HG03469 (cell line): ENCODE measurements at regions not wholly inside any gene's neighbourhood (a gene's known extent, or its start where the extent isn't known, plus 50 kb on each side); places are given as distances from the start of the nearest gene placed in this dataset.

Experiments used
- ATAC-seq: cut with Tn5 transposase; IDR thresholded peaks from one replicate; pipeline ENCODE4 v1.9.1; 2021; ENCODE audit warnings: mild to moderate bottlenecking, moderate library complexity, moderate number of reproducible peaks; ENCODE audit not compliant: unreplicated experiment

- ATAC-seq = peak; percentile 95
Measured at GRCh38 chr4:81648576-81649275, 177.0 kb upstream of the RASGEF1B start.

GRCh38 chr4:81647388-81647787, 175.7 kb upstream of the RASGEF1B start:
- no peak for ATAC-seq

GRCh38 chr4:81642543-81642942, 170.8 kb upstream of the RASGEF1B start:
- no peak for ATAC-seq

GRCh38 chr4:81639248-81639647, 167.5 kb upstream of the RASGEF1B start:
- ATAC-seq = no peak

GRCh38 chr4:81638698-81639097, 167.0 kb upstream of the RASGEF1B start:
- ATAC-seq = no peak

- peak; percentile 86 for ATAC-seq
Measured at GRCh38 chr4:81635739-81636138, 164.0 kb upstream of the RASGEF1B start.

- no peak for ATAC-seq
Measured at GRCh38 chr4:81634766-81635549, 163.3 kb upstream of the RASGEF1B start.

GRCh38 chr4:81634165-81634564, 162.5 kb upstream of the RASGEF1B start:
- ATAC-seq = no peak

- no peak for ATAC-seq
Measured at GRCh38 chr4:81632581-81633299, 161.0 kb upstream of the RASGEF1B start.

- no peak for ATAC-seq
Measured at GRCh38 chr4:81631958-81632441, 160.3 kb upstream of the RASGEF1B start.

GRCh38 chr4:81629366-81629765, 157.7 kb upstream of the RASGEF1B start:
- no peak for ATAC-seq

GRCh38 chr4:81628489-81628888, 156.8 kb upstream of the RASGEF1B start:
- no peak for ATAC-seq

- ATAC-seq = no peak
Measured at GRCh38 chr4:81627590-81627989, 155.9 kb upstream of the RASGEF1B start.

- no peak for ATAC-seq
Measured at GRCh38 chr4:81626851-81627250, 155.1 kb upstream of the RASGEF1B start.

- no peak for ATAC-seq
Measured at GRCh38 chr4:81625422-81626417, 154.0 kb upstream of the RASGEF1B start.

- ATAC-seq = no peak
Measured at GRCh38 chr4:81623434-81623833, 151.7 kb upstream of the RASGEF1B start.

GRCh38 chr4:81622474-81623184, 150.9 kb upstream of the RASGEF1B start:
- no peak for ATAC-seq

- no peak for ATAC-seq
Measured at GRCh38 chr4:81622028-81622427, 150.3 kb upstream of the RASGEF1B start.

- ATAC-seq = no peak
Measured at GRCh38 chr4:81621490-81621889, 149.8 kb upstream of the RASGEF1B start.

GRCh38 chr4:81620442-81620841, 148.7 kb upstream of the RASGEF1B start:
- ATAC-seq = no peak
